ENCODE measurements at regions not wholly inside any gene's neighbourhood (a gene's known extent, or its start where the extent isn't known, plus 50 kb on each side); places are given as distances from the start of the nearest gene placed in this dataset.

DNA sequence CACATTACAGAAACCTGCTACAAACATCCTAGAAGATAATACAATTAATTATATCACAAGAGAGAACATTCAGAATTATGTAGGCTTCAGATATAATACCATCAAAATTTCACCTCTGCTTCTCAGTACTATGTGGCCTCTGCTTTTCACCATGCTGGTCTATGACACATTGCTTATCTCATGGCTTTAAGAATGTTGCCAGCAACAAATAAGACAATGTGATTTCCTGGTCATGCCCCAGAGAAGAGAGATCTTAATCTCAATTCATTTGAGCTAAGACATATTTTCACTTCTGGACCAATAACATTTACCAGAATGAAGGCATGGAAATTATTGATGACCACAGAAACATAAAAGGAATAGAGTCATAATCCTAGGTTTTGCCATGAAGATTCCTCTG lies 1233.4 kb upstream of the ADGRL3 start:
- H3K27me3 ChIP-seq (ENCODE audit: control insufficient read depth in 3 of 3, insufficient read depth in 3 of 3, low read length in 3 of 3): no peaks in the 10 kb centered on the region
- DNase-seq: no peak
- no peak overlapping the region for H3K4me3 ChIP-seq (ENCODE audit: low read depth in 1 of 3, low read length in 3 of 3)
- no peaks in the 10 kb centered on the region for H3K9me3 ChIP-seq (ENCODE audit: control insufficient read depth in 2 of 2, insufficient read depth in 1 of 2, low read depth in 1 of 2, low read length in 1 of 2)
- FAIRE-seq: no peak
- H3K36me3 ChIP-seq (ENCODE audit: control insufficient read depth in 3 of 3, insufficient read depth in 2 of 3, low read depth in 1 of 3, low read length in 3 of 3): no peaks in the 10 kb centered on the region
- H3K27ac ChIP-seq (ENCODE audit: low read depth in 1 of 3, low read length in 2 of 3): no peak overlapping the region
- H3K4me1 ChIP-seq (ENCODE audit: control insufficient read depth in 3 of 3, insufficient read depth in 2 of 3, low read depth in 1 of 3, low read length in 2 of 3): no peaks in the 10 kb centered on the region

DNA sequence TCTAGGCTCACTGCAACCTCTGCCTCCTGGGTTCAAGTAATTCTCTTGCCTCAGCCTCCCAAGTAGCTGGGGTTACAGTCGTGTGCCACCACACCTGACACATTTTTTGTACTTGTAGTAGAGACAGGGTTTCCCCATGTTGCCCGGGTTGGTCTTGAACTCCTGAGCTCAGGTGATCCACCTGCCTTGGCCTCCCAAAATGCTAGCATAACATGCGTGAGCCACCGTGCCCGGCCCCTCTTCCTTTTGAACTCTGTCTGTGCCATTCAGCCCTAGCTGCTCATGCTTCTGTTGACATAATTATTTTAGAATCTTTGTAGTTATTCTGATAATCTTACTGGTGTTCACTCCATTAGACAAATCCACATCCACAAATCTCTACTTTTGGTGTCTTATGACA lies 1231.3 kb upstream of the ADGRL3 start:
- WGBS, 3 donors: 84 to 88% (median 87%) methylated on average over 5 of the region's 5 CpGs
- Histone ChIP-seq H3K27ac (ENCODE audit: low read depth in 1 of 3, low read length in 2 of 3) (no peak overlapping the region), H3K4me3 (ENCODE audit: low read depth in 1 of 3, low read length in 3 of 3) (no peak overlapping the region), H3K27me3 (ENCODE audit: control insufficient read depth in 3 of 3, insufficient read depth in 3 of 3, low read length in 3 of 3) (no peaks in the 10 kb centered on the region), H3K9me3 (ENCODE audit: control insufficient read depth in 2 of 2, insufficient read depth in 1 of 2, low read depth in 1 of 2, low read length in 1 of 2) (no peaks in the 10 kb centered on the region), H3K4me1 (ENCODE audit: control insufficient read depth in 3 of 3, insufficient read depth in 2 of 3, low read depth in 1 of 3, low read length in 2 of 3) (no peaks in the 10 kb centered on the region), H3K36me3 (ENCODE audit: control insufficient read depth in 3 of 3, insufficient read depth in 2 of 3, low read depth in 1 of 3, low read length in 3 of 3) (no peaks in the 10 kb centered on the region)
- DNase-seq (no peak), FAIRE-seq (no peak)

DNA sequence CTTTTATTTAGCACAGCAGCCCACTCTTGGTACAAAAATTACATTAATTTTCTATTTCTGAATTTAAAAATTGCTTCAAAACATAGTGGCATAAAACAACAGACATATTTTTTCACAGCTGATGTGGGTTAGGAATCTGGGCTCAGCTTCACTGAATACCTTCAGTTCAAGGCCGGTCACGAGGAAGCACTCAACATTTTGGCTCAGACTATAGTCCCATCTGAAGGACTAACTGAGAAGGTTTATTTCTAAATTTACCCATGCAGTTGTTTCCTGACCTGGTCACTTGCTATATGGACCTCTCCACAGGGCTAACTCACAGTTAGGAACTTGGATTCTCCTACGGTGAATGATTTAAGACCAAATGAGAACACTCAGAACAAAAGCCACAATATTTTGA lies 1230.2 kb upstream of the ADGRL3 start:
- Histone ChIP-seq H3K27ac (ENCODE audit: low read depth in 1 of 3, low read length in 2 of 3) (no peak overlapping the region), H3K27me3 (ENCODE audit: control insufficient read depth in 3 of 3, insufficient read depth in 3 of 3, low read length in 3 of 3) (no peaks in the 10 kb centered on the region), H3K36me3 (ENCODE audit: control insufficient read depth in 3 of 3, insufficient read depth in 2 of 3, low read depth in 1 of 3, low read length in 3 of 3) (no peaks in the 10 kb centered on the region), H3K9me3 (ENCODE audit: control insufficient read depth in 2 of 2, insufficient read depth in 1 of 2, low read depth in 1 of 2, low read length in 1 of 2) (no peaks in the 10 kb centered on the region), H3K4me3 (ENCODE audit: low read depth in 1 of 3, low read length in 3 of 3) (no peak overlapping the region), H3K4me1 (ENCODE audit: control insufficient read depth in 3 of 3, insufficient read depth in 2 of 3, low read depth in 1 of 3, low read length in 2 of 3) (no peaks in the 10 kb centered on the region)
- FAIRE-seq (no peak), DNase-seq (no peak)
- WGBS, 3 donors: 87 to 90% (median 88%) methylated on average over 3 of the region's 3 CpGs

DNA sequence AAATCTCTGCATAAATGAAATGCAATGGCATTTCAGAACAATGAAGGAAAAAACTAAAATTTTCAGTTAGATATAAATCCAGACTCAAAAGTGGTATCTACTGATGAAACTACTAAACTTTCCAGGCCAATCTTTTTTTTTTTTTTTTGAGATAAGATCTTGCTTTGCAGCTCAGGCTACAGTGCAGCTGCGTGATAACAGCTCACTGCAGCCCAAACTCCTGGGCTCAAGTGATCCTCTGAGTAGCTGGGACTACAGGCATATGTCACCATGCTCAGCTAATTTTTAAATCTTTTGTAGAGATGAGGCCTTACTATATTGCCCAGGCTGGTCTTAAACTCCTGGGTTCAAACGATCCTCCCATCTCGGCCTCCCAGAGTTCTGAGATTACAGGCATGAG lies 1228.2 kb upstream of the ADGRL3 start:
- Histone ChIP-seq H3K4me1 (ENCODE audit: control insufficient read depth in 3 of 3, insufficient read depth in 2 of 3, low read depth in 1 of 3, low read length in 2 of 3) (no peaks in the 10 kb centered on the region), H3K36me3 (ENCODE audit: control insufficient read depth in 3 of 3, insufficient read depth in 2 of 3, low read depth in 1 of 3, low read length in 3 of 3) (no peaks in the 10 kb centered on the region), H3K4me3 (ENCODE audit: low read depth in 1 of 3, low read length in 3 of 3) (no peak overlapping the region), H3K27me3 (ENCODE audit: control insufficient read depth in 3 of 3, insufficient read depth in 3 of 3, low read length in 3 of 3) (no peaks in the 10 kb centered on the region), H3K9me3 (ENCODE audit: control insufficient read depth in 2 of 2, insufficient read depth in 1 of 2, low read depth in 1 of 2, low read length in 1 of 2) (no peaks in the 10 kb centered on the region), H3K27ac (ENCODE audit: low read depth in 1 of 3, low read length in 2 of 3) (no peak overlapping the region)
- DNase-seq (no peak), FAIRE-seq (no peak)
- WGBS, 3 donors: 82 to 90% (median 82%) methylated on average over 3 of the region's 3 CpGs

DNA sequence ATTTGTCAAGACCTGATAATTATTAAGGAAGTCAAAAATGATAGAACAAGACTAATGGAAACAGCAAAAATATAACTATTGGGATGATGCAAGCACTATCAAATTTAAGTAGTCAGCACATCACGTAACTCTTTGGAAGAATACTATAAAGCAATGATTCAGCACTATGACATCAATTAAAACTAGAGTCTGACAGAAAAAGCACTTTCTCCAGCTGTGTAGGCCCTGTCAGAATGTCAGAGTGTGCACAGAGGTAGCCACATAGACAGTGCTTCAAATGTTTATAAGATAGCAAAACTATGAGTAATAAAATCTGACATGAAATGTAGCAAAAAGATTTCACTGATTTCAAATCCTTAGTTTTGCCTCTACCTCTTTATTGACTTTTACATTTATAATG lies 1226.6 kb upstream of the ADGRL3 start:
- FAIRE-seq (no peak), DNase-seq (no peak)
- WGBS, 3 donors: 75 to 86% (median 78%) methylated on average over 1 of the region's 1 CpG

GRCh38 chr4:59979061-59979460 lies 1221.1 kb upstream of the ADGRL3 start:
- H3K9me3 ChIP-seq (ENCODE audit: control insufficient read depth in 2 of 2, insufficient read depth in 1 of 2, low read depth in 1 of 2, low read length in 1 of 2): no peaks in the 10 kb centered on the region
- no peaks in the 10 kb centered on the region for H3K27me3 ChIP-seq (ENCODE audit: control insufficient read depth in 3 of 3, insufficient read depth in 3 of 3, low read length in 3 of 3)
- 40 to 47% (median 43%) methylated on average over 1 of the region's 1 CpG for WGBS, 3 donors
- no peak overlapping the region for H3K27ac ChIP-seq (ENCODE audit: low read depth in 1 of 3, low read length in 2 of 3)
- DNase-seq: no peak
- H3K36me3 ChIP-seq (ENCODE audit: control insufficient read depth in 3 of 3, insufficient read depth in 2 of 3, low read depth in 1 of 3, low read length in 3 of 3): no peaks in the 10 kb centered on the region
- FAIRE-seq: no peak
- no peaks in the 10 kb centered on the region for H3K4me1 ChIP-seq (ENCODE audit: control insufficient read depth in 3 of 3, insufficient read depth in 2 of 3, low read depth in 1 of 3, low read length in 2 of 3)
- no peak overlapping the region for H3K4me3 ChIP-seq (ENCODE audit: low read depth in 1 of 3, low read length in 3 of 3)

More for the DNA sequence above, 1226.6 kb upstream of the ADGRL3 start:
- H3K27me3 ChIP-seq (ENCODE audit: control insufficient read depth in 3 of 3, insufficient read depth in 3 of 3, low read length in 3 of 3): no peaks in the 10 kb centered on the region
- H3K36me3 ChIP-seq (ENCODE audit: control insufficient read depth in 3 of 3, insufficient read depth in 2 of 3, low read depth in 1 of 3, low read length in 3 of 3): no peaks in the 10 kb centered on the region
- no peaks in the 10 kb centered on the region for H3K4me1 ChIP-seq (ENCODE audit: control insufficient read depth in 3 of 3, insufficient read depth in 2 of 3, low read depth in 1 of 3, low read length in 2 of 3)
- no peak overlapping the region for H3K27ac ChIP-seq (ENCODE audit: low read depth in 1 of 3, low read length in 2 of 3)
- no peak overlapping the region for H3K4me3 ChIP-seq (ENCODE audit: low read depth in 1 of 3, low read length in 3 of 3)
- no peaks in the 10 kb centered on the region for H3K9me3 ChIP-seq (ENCODE audit: control insufficient read depth in 2 of 2, insufficient read depth in 1 of 2, low read depth in 1 of 2, low read length in 1 of 2)

- WGBS, 3 donors: 38 to 57% (median 56%) methylated on average over 1 of the region's 1 CpG
- Histone ChIP-seq H3K27ac (ENCODE audit: low read depth in 1 of 3, low read length in 2 of 3) (no peak overlapping the region), H3K4me1 (ENCODE audit: control insufficient read depth in 3 of 3, insufficient read depth in 2 of 3, low read depth in 1 of 3, low read length in 2 of 3) (no peaks in the 10 kb centered on the region), H3K9me3 (ENCODE audit: control insufficient read depth in 2 of 2, insufficient read depth in 1 of 2, low read depth in 1 of 2, low read length in 1 of 2) (no peaks in the 10 kb centered on the region), H3K4me3 (ENCODE audit: low read depth in 1 of 3, low read length in 3 of 3) (no peak overlapping the region), H3K36me3 (ENCODE audit: control insufficient read depth in 3 of 3, insufficient read depth in 2 of 3, low read depth in 1 of 3, low read length in 3 of 3) (no peaks in the 10 kb centered on the region), H3K27me3 (ENCODE audit: control insufficient read depth in 3 of 3, insufficient read depth in 3 of 3, low read length in 3 of 3) (no peaks in the 10 kb centered on the region)
- no peak for FAIRE-seq
- DNase-seq: no peak
Measured at GRCh38 chr4:59983852-59984251, 1216.3 kb upstream of the ADGRL3 start.

DNA sequence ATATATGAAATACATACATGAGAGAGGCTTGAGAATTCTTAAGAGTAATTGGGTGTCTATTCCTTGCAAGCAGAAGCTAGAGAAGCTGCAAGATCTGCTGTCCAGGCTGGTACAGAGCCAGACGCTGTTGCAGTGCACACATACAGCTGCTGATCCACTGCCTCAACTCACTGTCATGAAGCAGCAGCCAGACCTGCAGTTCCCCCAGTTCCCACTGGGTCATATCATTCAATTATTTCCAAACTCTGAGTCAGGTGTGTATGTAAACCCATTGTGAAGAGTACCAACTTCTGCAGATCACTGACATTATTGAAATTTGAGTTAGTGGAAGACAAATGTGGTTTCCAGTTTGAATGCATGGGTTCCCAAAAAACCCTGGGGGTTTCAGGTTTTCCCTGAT lies 1212.8 kb upstream of the ADGRL3 start:
- Histone ChIP-seq H3K4me1 (ENCODE audit: control insufficient read depth in 3 of 3, insufficient read depth in 2 of 3, low read depth in 1 of 3, low read length in 2 of 3) (no peaks in the 10 kb centered on the region), H3K36me3 (ENCODE audit: control insufficient read depth in 3 of 3, insufficient read depth in 2 of 3, low read depth in 1 of 3, low read length in 3 of 3) (no peaks in the 10 kb centered on the region), H3K4me3 (ENCODE audit: low read depth in 1 of 3, low read length in 3 of 3) (no peak overlapping the region), H3K27ac (ENCODE audit: low read depth in 1 of 3, low read length in 2 of 3) (no peak overlapping the region), H3K27me3 (ENCODE audit: control insufficient read depth in 3 of 3, insufficient read depth in 3 of 3, low read length in 3 of 3) (no peaks in the 10 kb centered on the region), H3K9me3 (ENCODE audit: control insufficient read depth in 2 of 2, insufficient read depth in 1 of 2, low read depth in 1 of 2, low read length in 1 of 2) (no peaks in the 10 kb centered on the region)
- no peak for FAIRE-seq
- DNase-seq: no peak
- WGBS, 3 donors: 74 to 87% (median 86%) methylated on average over 1 of the region's 1 CpG

GRCh38 chr4:59994118-59994517 lies 1206.0 kb upstream of the ADGRL3 start:
- Histone ChIP-seq H3K9me3 (ENCODE audit: control insufficient read depth in 2 of 2, insufficient read depth in 1 of 2, low read depth in 1 of 2, low read length in 1 of 2) (peaks cover 0 to 16% of the 10 kb centered on the region in 2 donors), H3K4me3 (ENCODE audit: low read depth in 1 of 3, low read length in 3 of 3) (no peak overlapping the region), H3K27me3 (ENCODE audit: control insufficient read depth in 3 of 3, insufficient read depth in 3 of 3, low read length in 3 of 3) (no peaks in the 10 kb centered on the region), H3K36me3 (ENCODE audit: control insufficient read depth in 3 of 3, insufficient read depth in 2 of 3, low read depth in 1 of 3, low read length in 3 of 3) (no peaks in the 10 kb centered on the region), H3K27ac (ENCODE audit: low read depth in 1 of 3, low read length in 2 of 3) (no peak overlapping the region), H3K4me1 (ENCODE audit: control insufficient read depth in 3 of 3, insufficient read depth in 2 of 3, low read depth in 1 of 3, low read length in 2 of 3) (no peaks in the 10 kb centered on the region)
- FAIRE-seq (no peak), DNase-seq (no peak)
- WGBS, 3 donors: 14 to 64% (median 43%) methylated on average over 1 of the region's 1 CpG
